ENCODE measurements at regions not wholly inside any gene's neighbourhood (a gene's known extent, or its start where the extent isn't known, plus 50 kb on each side); places are given as distances from the start of the nearest gene placed in this dataset.
"Not testable (repeated sequence)": the region's sequence is repeated elsewhere in the genome, so short reads cannot be mapped to it uniquely, and the experiment has no call there.

DNA sequence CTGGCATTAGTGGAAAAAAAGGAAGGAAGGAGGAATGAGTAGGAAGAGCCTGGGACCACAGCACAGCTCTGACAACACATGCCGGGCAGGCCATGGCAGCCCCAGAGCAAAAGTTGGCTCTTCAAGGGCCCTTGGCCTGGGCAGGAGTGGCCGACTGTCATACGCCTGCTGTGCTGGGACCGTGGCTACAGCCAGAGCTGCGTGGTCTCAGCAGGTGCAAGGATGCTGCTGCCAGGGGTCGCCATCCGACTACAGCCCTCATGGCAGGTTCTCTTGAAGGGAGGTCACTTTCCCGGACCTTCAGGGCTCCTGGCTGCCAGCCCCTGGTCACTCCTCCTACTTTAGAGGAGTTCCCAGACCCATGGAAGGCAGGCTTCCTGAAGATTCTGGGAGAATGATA lies 109.9 kb downstream of the ARL4C start:
- no peak overlapping the region for H3K9ac ChIP-seq (ENCODE audit: control insufficient read depth, extremely low read depth, insufficient read depth, low read length)
- H4K20me1 ChIP-seq (ENCODE audit: control insufficient read depth, extremely low read depth, insufficient read depth, low read length), result no peaks in the 10 kb centered on the region
- no peaks in the 10 kb centered on the region for H3K9me1 ChIP-seq (ENCODE audit: control insufficient read depth, extremely low read depth, insufficient read depth, low read length)
- no peak overlapping the region for H3K4me2 ChIP-seq (ENCODE audit: control insufficient read depth, extremely low read depth, insufficient read depth, low read depth, low read length)
- dilution Hi-C loops (cut with MboI; ENCODE audit: extremely low pct_ligation_motif_present, low sequenced_read_pairs), result no loop called here
- H3K4me3 ChIP-seq (ENCODE audit: control insufficient read depth in 2 of 3, extremely low read depth in 1 of 3, insufficient read depth in 2 of 3, low read depth in 1 of 3, low read length in 3 of 3), result no peak overlapping the region
- H3K79me2 ChIP-seq (ENCODE audit: control insufficient read depth, insufficient read depth, low read length), result no peaks in the 10 kb centered on the region
- TF ChIP-seq EZH2 (IDR thresholded peaks at IDR 0.05; ENCODE audit: low read length) (no peak), CTCF (optimal IDR thresholded peaks at IDR 0.05 in 1 of 3, IDR thresholded peaks at IDR 0.05 in 1 of 3, conservative IDR thresholded peaks at IDR 0.05 in 1 of 3; ENCODE audit: extremely low read depth in 1 of 3, insufficient read depth in 2 of 3, low read length in 3 of 3) (no peak)
- no peaks in the 10 kb centered on the region for H3K27me3 ChIP-seq (ENCODE audit: control insufficient read depth, extremely low read depth, insufficient read depth, low read length)
- H3K36me3 ChIP-seq (ENCODE audit: control insufficient read depth in 2 of 2, extremely low read depth in 1 of 2, insufficient read depth in 2 of 2, low read length in 2 of 2), result no peaks in the 10 kb centered on the region
- H3K4me1 ChIP-seq (ENCODE audit: control insufficient read depth, extremely low read depth, insufficient read depth, low read length), result no peaks in the 10 kb centered on the region
- H2AFZ ChIP-seq (ENCODE audit: control insufficient read depth, low read length), result no peak overlapping the region
- FAIRE-seq (no peak), DNase-seq (ENCODE audit: low read depth, low spot score) (no peak)
- no peaks in the 10 kb centered on the region for H3K9me3 ChIP-seq (ENCODE audit: control insufficient read depth, low read depth, low read length)
- H3K27ac ChIP-seq (ENCODE audit: control insufficient read depth, insufficient read depth, low read length), result no peak overlapping the region

- H3K79me2 ChIP-seq (ENCODE audit: control insufficient read depth, insufficient read depth, low read length), result no peaks in the 10 kb centered on the region
- TF ChIP-seq CTCF (optimal IDR thresholded peaks at IDR 0.05 in 1 of 3, IDR thresholded peaks at IDR 0.05 in 1 of 3, conservative IDR thresholded peaks at IDR 0.05 in 1 of 3; ENCODE audit: extremely low read depth in 1 of 3, insufficient read depth in 2 of 3, low read length in 3 of 3) (no peak), EZH2 (IDR thresholded peaks at IDR 0.05; ENCODE audit: low read length) (no peak)
- H3K27me3 ChIP-seq (ENCODE audit: control insufficient read depth, extremely low read depth, insufficient read depth, low read length), result no peaks in the 10 kb centered on the region
- DNase-seq (ENCODE audit: low read depth, low spot score) (no peak), FAIRE-seq (no peak)
- no peaks in the 10 kb centered on the region for H3K36me3 ChIP-seq (ENCODE audit: control insufficient read depth in 2 of 2, extremely low read depth in 1 of 2, insufficient read depth in 2 of 2, low read length in 2 of 2)
- no peak overlapping the region for H3K4me2 ChIP-seq (ENCODE audit: control insufficient read depth, extremely low read depth, insufficient read depth, low read depth, low read length)
- dilution Hi-C loops (cut with MboI; ENCODE audit: extremely low pct_ligation_motif_present, low sequenced_read_pairs), result no loop called here
- H3K4me1 ChIP-seq (ENCODE audit: control insufficient read depth, extremely low read depth, insufficient read depth, low read length), result no peaks in the 10 kb centered on the region
- no peak overlapping the region for H3K4me3 ChIP-seq (ENCODE audit: control insufficient read depth in 2 of 3, extremely low read depth in 1 of 3, insufficient read depth in 2 of 3, low read depth in 1 of 3, low read length in 3 of 3)
- H2AFZ ChIP-seq (ENCODE audit: control insufficient read depth, low read length), result no peak overlapping the region
- no peaks in the 10 kb centered on the region for H4K20me1 ChIP-seq (ENCODE audit: control insufficient read depth, extremely low read depth, insufficient read depth, low read length)
- H3K9ac ChIP-seq (ENCODE audit: control insufficient read depth, extremely low read depth, insufficient read depth, low read length), result no peak overlapping the region
- H3K9me1 ChIP-seq (ENCODE audit: control insufficient read depth, extremely low read depth, insufficient read depth, low read length), result no peaks in the 10 kb centered on the region
- no peak overlapping the region for H3K27ac ChIP-seq (ENCODE audit: control insufficient read depth, insufficient read depth, low read length)
- H3K9me3 ChIP-seq (ENCODE audit: control insufficient read depth, low read depth, low read length), result no peaks in the 10 kb centered on the region
These were observed 114.8 kb downstream of the ARL4C start for GRCh38 chr2:234382131-234382530.

DNA sequence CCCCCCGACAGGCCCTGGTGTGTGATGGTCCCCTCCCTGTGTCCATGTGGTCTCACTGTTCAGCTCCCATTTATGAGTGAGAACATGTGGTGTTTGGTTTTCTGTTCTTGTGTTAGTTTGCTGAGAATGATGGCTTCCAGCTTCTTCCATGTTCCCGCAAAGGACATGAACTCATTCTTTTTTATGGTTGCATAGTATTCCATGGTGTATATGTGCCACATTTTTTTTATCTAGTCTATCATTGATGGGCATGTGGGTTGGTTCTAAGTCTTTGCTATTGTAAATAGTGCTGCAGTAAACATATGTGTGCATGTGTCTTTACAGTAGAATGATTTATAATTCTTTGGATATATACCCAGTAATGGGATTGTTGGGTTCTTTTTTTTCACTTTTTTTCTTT lies 117.9 kb downstream of the ARL4C start:
- DNase-seq (ENCODE audit: low read depth, low spot score); H3K4me3 ChIP-seq (ENCODE audit: control insufficient read depth in 2 of 3, extremely low read depth in 1 of 3, insufficient read depth in 2 of 3, low read depth in 1 of 3, low read length in 3 of 3); dilution Hi-C loops (cut with MboI; ENCODE audit: extremely low pct_ligation_motif_present, low sequenced_read_pairs); H4K20me1 ChIP-seq (ENCODE audit: control insufficient read depth, extremely low read depth, insufficient read depth, low read length); H2AFZ ChIP-seq (ENCODE audit: control insufficient read depth, low read length); H3K27me3 ChIP-seq (ENCODE audit: control insufficient read depth, extremely low read depth, insufficient read depth, low read length); FAIRE-seq; H3K79me2 ChIP-seq (ENCODE audit: control insufficient read depth, insufficient read depth, low read length); H3K9me3 ChIP-seq (ENCODE audit: control insufficient read depth, low read depth, low read length); H3K4me2 ChIP-seq (ENCODE audit: control insufficient read depth, extremely low read depth, insufficient read depth, low read depth, low read length); H3K36me3 ChIP-seq (ENCODE audit: control insufficient read depth in 2 of 2, extremely low read depth in 1 of 2, insufficient read depth in 2 of 2, low read length in 2 of 2); H3K9me1 ChIP-seq (ENCODE audit: control insufficient read depth, extremely low read depth, insufficient read depth, low read length); H3K9ac ChIP-seq (ENCODE audit: control insufficient read depth, extremely low read depth, insufficient read depth, low read length); H3K27ac ChIP-seq (ENCODE audit: control insufficient read depth, insufficient read depth, low read length): not testable (repeated sequence)
- peaks cover 18% of the 10 kb centered on the region for H3K4me1 ChIP-seq (ENCODE audit: control insufficient read depth, extremely low read depth, insufficient read depth, low read length)

Data from keratinocyte (primary cell).